ENCODE measurements at regions not wholly inside any gene's neighbourhood (a gene's known extent, or its start where the extent isn't known, plus 50 kb on each side); places are given as distances from the start of the nearest gene placed in this dataset.

DNA sequence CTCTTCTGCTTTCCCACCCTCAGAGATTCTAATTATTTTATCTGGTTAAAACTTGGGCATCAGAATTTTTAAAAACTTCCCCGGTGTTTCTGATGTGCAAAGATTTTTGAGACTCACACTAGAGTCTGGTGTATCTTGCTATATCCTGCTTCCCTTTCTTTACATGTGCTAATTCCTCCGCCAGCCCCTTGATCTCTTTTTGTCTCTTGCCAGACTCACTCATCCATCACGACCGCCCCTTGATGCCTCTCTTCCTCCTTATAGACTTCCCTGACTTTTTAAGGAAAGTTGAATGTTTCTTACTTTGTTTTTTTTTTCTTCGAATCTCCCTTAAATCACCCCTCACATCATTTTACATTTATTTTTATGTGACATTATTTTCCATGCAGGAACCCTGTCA lies 274.9 kb upstream of the PITX2 start:
- no peak for TF ChIP-seq POLR2AphosphoS5 (IDR thresholded peaks at IDR 0.05; ENCODE audit: low read depth, low read length)
- no peak for TF ChIP-seq POLR2A (IDR thresholded peaks at IDR 0.05; ENCODE audit: low read depth, low read length)
- TF ChIP-seq TAF1 (IDR thresholded peaks at IDR 0.05; ENCODE audit: low read depth, low read length) = no peak
- no peak for TF ChIP-seq PAX5 (IDR thresholded peaks at IDR 0.05; ENCODE audit: insufficient read depth, low read length, severe bottlenecking)
- no peak for TF ChIP-seq SPI1 (IDR thresholded peaks at IDR 0.05; ENCODE audit: low read depth, low read length)
- TF ChIP-seq POU2F2 (IDR thresholded peaks at IDR 0.05; ENCODE audit: low read depth, low read length) = no peak
